OCI-LY1 (cell line): ENCODE measurements at regions not wholly inside any gene's neighbourhood (a gene's known extent, or its start where the extent isn't known, plus 50 kb on each side); places are given as distances from the start of the nearest gene placed in this dataset.

Source experiments
- EZH2 ChIP-seq: fragments of 200-600 bp; sonication (generic), shearing (Covaris generic); IDR thresholded peaks from 2 replicates; pipeline ENCODE4 v1.8.0; 2017; ENCODE audit warnings: borderline replicate concordance, mixed run types, mild to moderate bottlenecking, antibody characterized with exemption, low read length, moderate library complexity, mixed read lengths
- TF ChIP-seq, protein P1 (sequence below): fragments of 200-600 bp; sonication (generic), shearing (Covaris generic); IDR thresholded peaks from 2 replicates; pipeline ENCODE4 v1.5.1; 2017; ENCODE audit warnings: mild to moderate bottlenecking, antibody characterized with exemption, low read length, moderate library complexity, mixed read lengths

DNA sequence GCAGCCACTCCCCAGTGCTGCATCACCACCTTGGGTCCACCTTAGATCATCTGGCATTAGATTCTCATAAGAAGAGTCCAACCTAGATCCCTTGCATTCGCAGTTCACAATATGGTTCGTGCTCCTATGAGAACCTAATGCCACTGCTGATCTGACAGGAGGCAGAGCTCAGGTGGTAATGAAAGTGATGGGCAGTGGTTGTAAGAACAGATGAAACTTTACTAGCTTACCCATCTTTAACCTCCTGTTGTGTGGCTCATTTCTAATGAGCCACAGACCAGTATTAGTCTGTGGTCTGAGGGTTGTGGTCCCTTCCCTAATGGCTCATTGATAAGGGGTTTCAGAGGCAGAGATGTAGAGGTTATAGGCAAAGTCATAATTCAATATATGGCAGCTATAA, 615.9 kb upstream of the MIS18BP1 start:
- TF ChIP-seq, protein P1, sequence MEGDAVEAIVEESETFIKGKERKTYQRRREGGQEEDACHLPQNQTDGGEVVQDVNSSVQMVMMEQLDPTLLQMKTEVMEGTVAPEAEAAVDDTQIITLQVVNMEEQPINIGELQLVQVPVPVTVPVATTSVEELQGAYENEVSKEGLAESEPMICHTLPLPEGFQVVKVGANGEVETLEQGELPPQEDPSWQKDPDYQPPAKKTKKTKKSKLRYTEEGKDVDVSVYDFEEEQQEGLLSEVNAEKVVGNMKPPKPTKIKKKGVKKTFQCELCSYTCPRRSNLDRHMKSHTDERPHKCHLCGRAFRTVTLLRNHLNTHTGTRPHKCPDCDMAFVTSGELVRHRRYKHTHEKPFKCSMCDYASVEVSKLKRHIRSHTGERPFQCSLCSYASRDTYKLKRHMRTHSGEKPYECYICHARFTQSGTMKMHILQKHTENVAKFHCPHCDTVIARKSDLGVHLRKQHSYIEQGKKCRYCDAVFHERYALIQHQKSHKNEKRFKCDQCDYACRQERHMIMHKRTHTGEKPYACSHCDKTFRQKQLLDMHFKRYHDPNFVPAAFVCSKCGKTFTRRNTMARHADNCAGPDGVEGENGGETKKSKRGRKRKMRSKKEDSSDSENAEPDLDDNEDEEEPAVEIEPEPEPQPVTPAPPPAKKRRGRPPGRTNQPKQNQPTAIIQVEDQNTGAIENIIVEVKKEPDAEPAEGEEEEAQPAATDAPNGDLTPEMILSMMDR, result no peak
- TF ChIP-seq EZH2, result no peak
